Endothelial cell of umbilical vein (primary cell): ENCODE measurements at regions not wholly inside any gene's neighbourhood (a gene's known extent, or its start where the extent isn't known, plus 50 kb on each side); places are given as distances from the start of the nearest gene placed in this dataset.

ENCODE experiments used
- BruUV-seq: library from RNA; stranded (reverse); fragments of 400-500 nt; replicated peaks from 2 replicates; lab custom pipeline; 2021; lab: Mats Ljungman, UMichigan
- CTCF ChIA-PET: fragments of 300-600, 350-600 bp; sonication (Branson Sonifier 250); formaldehyde crosslinking; loops from one replicate; lab custom pipeline; 2021; ENCODE audit warnings: antibody characterized with exemption, inconsistent platforms; lab: Charles Lee
- POLR2A ChIA-PET: fragments of 300-600, 350-600 bp; sonication (Branson Sonifier 250); formaldehyde crosslinking; loops from one replicate; lab custom pipeline; 2021; ENCODE audit warnings: antibody characterized with exemption, inconsistent platforms; lab: Charles Lee
- DNase-seq: peaks from one replicate; pipeline ENCODE4 v3.0.0-alpha.2; 2011; ENCODE audit warnings: low read depth, low spot score
- FAIRE-seq: peaks from 2 replicates; lab custom pipeline; 2011; peaks lifted over from hg19 to GRCh38; lab: Jason Lieb, UNC
- H2AFZ ChIP-seq: 2 replicates; pipeline ENCODE4 v1.6.0; 2012; ENCODE audit warnings: low read depth, low read length, control low read depth, inconsistent platforms
- H3K27ac ChIP-seq: 2 replicates; pipeline ENCODE4 v1.5.1; 2011; ENCODE audit warnings: low read depth, mild to moderate bottlenecking, control low read depth, low read length, moderate library complexity; ENCODE audit not compliant: insufficient read depth
- H3K27me3 ChIP-seq, 2 experiments: 2 replicates each; pipeline versions ENCODE4 v1.6.0 to v1.6.1; 2011; ENCODE audit warnings: low read length in 2 of 2, mixed read lengths in 1 of 2; ENCODE audit not compliant: control insufficient read depth in 2 of 2, insufficient read depth in 2 of 2
- H3K36me3 ChIP-seq, 2 experiments: 2 replicates in 1 of 2; 3 replicates in 1 of 2; pipeline ENCODE4 v1.5.1; 2011; ENCODE audit warnings: low read length in 2 of 2, mild to moderate bottlenecking in 1 of 2, moderate library complexity in 1 of 2; ENCODE audit not compliant: control insufficient read depth in 2 of 2, insufficient read depth in 2 of 2; ENCODE audit errors: extremely low read depth in 1 of 2
- H3K4me1 ChIP-seq: 3 replicates; pipeline ENCODE4 v1.5.1; 2011; ENCODE audit warnings: mild to moderate bottlenecking, low read length; ENCODE audit not compliant: control insufficient read depth, insufficient read depth; ENCODE audit errors: extremely low read depth
- H3K4me2 ChIP-seq: 2 replicates; pipeline ENCODE4 v1.6.1; 2011; ENCODE audit warnings: low read length, control low read depth, mixed read lengths; ENCODE audit not compliant: insufficient read depth
- H3K4me3 ChIP-seq, 3 experiments: fragments of 200-600 bp in 1 of 3; sonication (generic), shearing (Covaris generic) in 1 of 3; replicated peaks in 1 of 3; 2 replicates each; pipeline ENCODE4 v1.5.1; 2011 to 2016; ENCODE audit warnings: control low read depth in 3 of 3, low read length in 3 of 3, mild to moderate bottlenecking in 2 of 3, inconsistent platforms in 1 of 3, low read depth in 1 of 3, moderate library complexity in 1 of 3; ENCODE audit not compliant: insufficient read depth in 1 of 3
- H3K79me2 ChIP-seq: 2 replicates; pipeline ENCODE4 v1.6.0; 2012; ENCODE audit warnings: low read length, inconsistent platforms; ENCODE audit not compliant: control insufficient read depth, insufficient read depth
- H3K9ac ChIP-seq: replicated peaks from 2 replicates; pipeline ENCODE3; 2011; ENCODE audit warnings: low read length, control low read depth; ENCODE audit not compliant: insufficient read depth; ENCODE audit errors: extremely low read depth
- H3K9me1 ChIP-seq: replicated peaks from 3 replicates; pipeline ENCODE4 v1.6.0; 2011; ENCODE audit warnings: mild to moderate bottlenecking, low read length; ENCODE audit not compliant: control insufficient read depth, insufficient read depth; ENCODE audit errors: extremely low read depth
- H3K9me3 ChIP-seq: replicated peaks from 2 replicates; pipeline ENCODE4 v1.5.1; 2012; ENCODE audit warnings: low read length, inconsistent platforms; ENCODE audit not compliant: control insufficient read depth, insufficient read depth
- H4K20me1 ChIP-seq: replicated peaks from 2 replicates; pipeline ENCODE3; 2011; ENCODE audit warnings: mild to moderate bottlenecking, low read length; ENCODE audit not compliant: control insufficient read depth, insufficient read depth; ENCODE audit errors: extremely low read depth
- CTCF ChIP-seq, 2 donors: IDR thresholded peaks; 1 replicate in 1 of 2; 2 replicates in 1 of 2; pipeline ENCODE4 v1.5.1; 2011; ENCODE audit warnings: low read length in 2 of 2, mild to moderate bottlenecking in 2 of 2, moderate library complexity in 2 of 2, control low read depth in 1 of 2, inconsistent platforms in 1 of 2, low read depth in 1 of 2; ENCODE audit not compliant: insufficient read depth in 1 of 2; ENCODE audit errors: extremely low read depth in 1 of 2
- EZH2 ChIP-seq: IDR thresholded peaks from 2 replicates; pipeline ENCODE4 v1.6.1; 2012; ENCODE audit warnings: borderline replicate concordance, low read depth, mild to moderate bottlenecking, moderate library complexity, low read length, inconsistent platforms; ENCODE audit not compliant: severe bottlenecking
- FOS ChIP-seq: IDR thresholded peaks from 2 replicates; pipeline ENCODE4 v1.6.1; 2011; ENCODE audit warnings: mild to moderate bottlenecking, low read length, moderate library complexity, borderline replicate concordance; ENCODE audit not compliant: insufficient read depth
- GATA2 ChIP-seq: IDR thresholded peaks from 2 replicates; pipeline ENCODE4 v1.7.0; 2011; ENCODE audit warnings: low read depth, mild to moderate bottlenecking, moderate library complexity, mixed read lengths, low read length; ENCODE audit not compliant: insufficient read length, insufficient read depth
- JUN ChIP-seq: IDR thresholded peaks from 2 replicates; pipeline ENCODE4 v1.6.1; 2011; ENCODE audit warnings: borderline replicate concordance, low read depth; ENCODE audit not compliant: insufficient read length, insufficient read depth
- MAX ChIP-seq: IDR thresholded peaks from 2 replicates; pipeline ENCODE4 v1.6.1; 2011; ENCODE audit not compliant: insufficient read depth, insufficient read length
- MYC ChIP-seq: IDR thresholded peaks from one replicate; pipeline ENCODE4 v1.6.1; 2011; ENCODE audit warnings: mild to moderate bottlenecking, low read depth, low read length
- POLR2A ChIP-seq: IDR thresholded peaks from 2 replicates; pipeline ENCODE4 v1.6.1; 2012; ENCODE audit warnings: low read depth, mild to moderate bottlenecking, control low read depth, low read length
- POLR2AphosphoS5 ChIP-seq: IDR thresholded peaks from 2 replicates; pipeline ENCODE4 v1.6.1; 2012; ENCODE audit warnings: low read depth, mild to moderate bottlenecking, control low read depth, low read length, moderate library complexity; ENCODE audit not compliant: insufficient read depth
- dilution Hi-C: fragments of 300-500 bp; cut with MboI; formaldehyde crosslinking; loops from one replicate; pipeline ENCODE4 v1.15.0; 2019; ENCODE audit warnings: low sequenced_read_pairs; ENCODE audit not compliant: extremely low pct_ligation_motif_present
- intact Hi-C: fragments of 100-400 bp; cut with micrococcal nuclease; formaldehyde crosslinking; loops from one replicate; pipeline ENCODE4 v1.10.0; 2022

GRCh38 chr3:28781053-28781452, 432.4 kb upstream of the AZI2 start:
- no peak for FAIRE-seq
- Histone ChIP-seq H3K27ac (no peak overlapping the region), H3K9me1 (no peaks in the 10 kb centered on the region), H3K4me3 (no peak overlapping the region), H3K79me2 (no peaks in the 10 kb centered on the region), H3K4me1 (no peaks in the 10 kb centered on the region), H4K20me1 (no peaks in the 10 kb centered on the region), H3K9me3 (no peaks in the 10 kb centered on the region), H3K36me3 (no peaks in the 10 kb centered on the region), H3K27me3 (peaks cover 0 to 5% of the 10 kb centered on the region in 2 experiments), H3K9ac (no peak overlapping the region), H3K4me2 (no peak overlapping the region), H2AFZ (no peak overlapping the region)
- no peak for TF ChIP-seq MAX
- no peak for TF ChIP-seq POLR2A
- TF ChIP-seq FOS: no peak
- TF ChIP-seq POLR2AphosphoS5: no peak
- no peak for TF ChIP-seq GATA2
- no peak for TF ChIP-seq MYC
- TF ChIP-seq JUN: no peak
- TF ChIP-seq CTCF (IDR thresholded peaks at IDR 0.05; ENCODE audit: extremely low read depth in 1 of 2, insufficient read depth in 1 of 2, low read depth in 1 of 2, low read length in 2 of 2): no peak
- TF ChIP-seq EZH2: no peak
- intact Hi-C loops (no loop called here), dilution Hi-C loops (no loop called here)
- BruUV-seq: no TSS peak
- no peak for DNase-seq
- ChIA-PET CTCF (interaction anchor here (0.6 to 1.4 kb wide), 3 partner anchors 113 to 1153 kb away, joined by 3 to 5 read pairs (median 4); no protein-coding TSS in a partner anchor), POLR2A (no interaction called here)
